Inflammatory macrophage treated with lipopolysaccharide for 1 hour (primary cell): ENCODE measurements at regions not wholly inside any gene's neighbourhood (a gene's known extent, or its start where the extent isn't known, plus 50 kb on each side); places are given as distances from the start of the nearest gene placed in this dataset.
"Not testable (repeated sequence)": the region's sequence is repeated elsewhere in the genome, so short reads cannot be mapped to it uniquely, and the experiment has no call there.

Source experiments
- DNase-seq, 2 donors: peaks; one replicate each; pipeline ENCODE4 v3.0.0-alpha.2; 2020 to 2022

GRCh38 chr14:27845241-27845850, 921.2 kb upstream of the FOXG1 start:
- no peak for DNase-seq

GRCh38 chr14:27845902-27846301, 920.7 kb upstream of the FOXG1 start:
- DNase-seq = no peak

- not testable (repeated sequence) for DNase-seq
Measured at GRCh38 chr14:27847480-27847879, 919.1 kb upstream of the FOXG1 start.

- not testable (repeated sequence) for DNase-seq
Measured at GRCh38 chr14:27849193-27849592, 917.4 kb upstream of the FOXG1 start.

GRCh38 chr14:27862684-27863083, 903.9 kb upstream of the FOXG1 start:
- DNase-seq = no peak

GRCh38 chr14:27863166-27863565, 903.4 kb upstream of the FOXG1 start:
- no peak for DNase-seq

GRCh38 chr14:27881063-27881462, 885.5 kb upstream of the FOXG1 start:
- no peak for DNase-seq

- no peak for DNase-seq
Measured at GRCh38 chr14:27881646-27882045, 884.9 kb upstream of the FOXG1 start.

- DNase-seq = no peak
Measured at GRCh38 chr14:27886256-27886655, 880.3 kb upstream of the FOXG1 start.

GRCh38 chr14:27890259-27890658, 876.3 kb upstream of the FOXG1 start:
- no peak for DNase-seq

GRCh38 chr14:27908484-27908883, 858.1 kb upstream of the FOXG1 start:
- DNase-seq = not testable (repeated sequence)

- no peak for DNase-seq
Measured at GRCh38 chr14:27916326-27916725, 850.3 kb upstream of the FOXG1 start.

- no peak for DNase-seq
Measured at GRCh38 chr14:27917896-27918295, 848.7 kb upstream of the FOXG1 start.

GRCh38 chr14:27927519-27927918, 839.1 kb upstream of the FOXG1 start:
- no peak for DNase-seq

- no peak for DNase-seq
Measured at GRCh38 chr14:27929797-27930347, 836.7 kb upstream of the FOXG1 start.

- no peak for DNase-seq
Measured at GRCh38 chr14:27938392-27938791, 828.2 kb upstream of the FOXG1 start.

GRCh38 chr14:27945512-27945911, 821.1 kb upstream of the FOXG1 start:
- no peak for DNase-seq

GRCh38 chr14:27958757-27959156, 807.8 kb upstream of the FOXG1 start:
- DNase-seq = no peak

- DNase-seq = no peak
Measured at GRCh38 chr14:27995691-27996090, 770.9 kb upstream of the FOXG1 start.

- DNase-seq = no peak
Measured at GRCh38 chr14:28001002-28001401, 765.6 kb upstream of the FOXG1 start.

GRCh38 chr14:28012629-28013415, 753.8 kb upstream of the FOXG1 start:
- no peak for DNase-seq

GRCh38 chr14:28020112-28020511, 746.5 kb upstream of the FOXG1 start:
- no peak for DNase-seq

GRCh38 chr14:28023853-28024252, 742.7 kb upstream of the FOXG1 start:
- no peak for DNase-seq

GRCh38 chr14:28052251-28052650, 714.3 kb upstream of the FOXG1 start:
- no peak for DNase-seq
